Fibroblast of the aortic adventitia (primary cell): ENCODE measurements at regions not wholly inside any gene's neighbourhood (a gene's known extent, or its start where the extent isn't known, plus 50 kb on each side); places are given as distances from the start of the nearest gene placed in this dataset.

Experiments
- DNase-seq: peaks from one replicate; pipeline ENCODE4 v3.0.0-alpha.2; 2010; ENCODE audit warnings: low read depth
- H3K4me3 ChIP-seq: 2 replicates; pipeline ENCODE4 v1.5.1; 2011; ENCODE audit warnings: low read depth, mild to moderate bottlenecking, control low read depth, low read length, moderate library complexity
- TF ChIP-seq, protein P1 (sequence below): IDR thresholded peaks from 2 replicates; pipeline ENCODE4 v1.5.1; 2011; ENCODE audit warnings: mild to moderate bottlenecking, low read length, control low read depth, inconsistent platforms; ENCODE audit not compliant: insufficient read depth

DNA sequence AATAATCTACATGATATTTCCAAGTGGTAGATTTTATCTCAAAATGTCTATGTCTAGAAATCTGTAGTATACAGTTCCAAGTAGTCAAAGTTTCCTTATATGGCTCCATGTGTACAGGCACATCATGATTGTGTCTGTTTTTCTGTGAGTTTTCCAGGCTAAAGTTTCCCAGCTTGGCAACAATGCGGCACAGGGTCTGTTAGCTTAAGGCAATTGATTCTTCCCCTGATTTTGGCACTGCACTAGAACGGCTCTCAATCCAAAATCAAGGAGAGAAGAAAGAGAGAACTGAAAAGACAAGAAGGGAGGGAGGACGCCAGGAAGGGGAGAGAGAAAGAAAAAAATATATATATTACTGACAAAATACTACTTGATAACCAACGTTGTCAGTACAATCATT lies 193.9 kb upstream of the SNX7 start:
- H3K4me3 ChIP-seq: no peak overlapping the region
- DNase-seq: peak; percentile 16
- TF ChIP-seq, protein P1, sequence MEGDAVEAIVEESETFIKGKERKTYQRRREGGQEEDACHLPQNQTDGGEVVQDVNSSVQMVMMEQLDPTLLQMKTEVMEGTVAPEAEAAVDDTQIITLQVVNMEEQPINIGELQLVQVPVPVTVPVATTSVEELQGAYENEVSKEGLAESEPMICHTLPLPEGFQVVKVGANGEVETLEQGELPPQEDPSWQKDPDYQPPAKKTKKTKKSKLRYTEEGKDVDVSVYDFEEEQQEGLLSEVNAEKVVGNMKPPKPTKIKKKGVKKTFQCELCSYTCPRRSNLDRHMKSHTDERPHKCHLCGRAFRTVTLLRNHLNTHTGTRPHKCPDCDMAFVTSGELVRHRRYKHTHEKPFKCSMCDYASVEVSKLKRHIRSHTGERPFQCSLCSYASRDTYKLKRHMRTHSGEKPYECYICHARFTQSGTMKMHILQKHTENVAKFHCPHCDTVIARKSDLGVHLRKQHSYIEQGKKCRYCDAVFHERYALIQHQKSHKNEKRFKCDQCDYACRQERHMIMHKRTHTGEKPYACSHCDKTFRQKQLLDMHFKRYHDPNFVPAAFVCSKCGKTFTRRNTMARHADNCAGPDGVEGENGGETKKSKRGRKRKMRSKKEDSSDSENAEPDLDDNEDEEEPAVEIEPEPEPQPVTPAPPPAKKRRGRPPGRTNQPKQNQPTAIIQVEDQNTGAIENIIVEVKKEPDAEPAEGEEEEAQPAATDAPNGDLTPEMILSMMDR: no peak

DNA sequence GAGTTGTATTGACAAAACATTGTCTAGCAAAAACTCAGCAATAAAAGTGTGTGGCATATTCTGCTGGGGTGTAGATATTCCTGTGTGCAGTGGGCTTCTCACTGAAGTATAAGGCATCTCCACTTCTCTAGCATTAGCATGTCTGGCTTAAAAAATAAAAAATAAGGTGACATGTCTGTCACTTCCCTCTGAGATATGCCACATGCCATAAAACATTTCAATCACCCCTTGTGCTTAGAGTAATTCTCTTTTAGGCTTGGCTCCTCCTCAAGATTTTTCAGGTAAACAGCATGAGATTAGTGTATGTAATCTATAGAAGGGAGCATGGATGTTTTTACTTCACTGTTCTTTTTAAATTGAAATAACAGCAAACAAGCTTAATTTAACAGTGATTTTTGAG lies 194.4 kb upstream of the SNX7 start:
- no peak overlapping the region for H3K4me3 ChIP-seq
- TF ChIP-seq, protein P1: no peak
- no peak for DNase-seq

DNA sequence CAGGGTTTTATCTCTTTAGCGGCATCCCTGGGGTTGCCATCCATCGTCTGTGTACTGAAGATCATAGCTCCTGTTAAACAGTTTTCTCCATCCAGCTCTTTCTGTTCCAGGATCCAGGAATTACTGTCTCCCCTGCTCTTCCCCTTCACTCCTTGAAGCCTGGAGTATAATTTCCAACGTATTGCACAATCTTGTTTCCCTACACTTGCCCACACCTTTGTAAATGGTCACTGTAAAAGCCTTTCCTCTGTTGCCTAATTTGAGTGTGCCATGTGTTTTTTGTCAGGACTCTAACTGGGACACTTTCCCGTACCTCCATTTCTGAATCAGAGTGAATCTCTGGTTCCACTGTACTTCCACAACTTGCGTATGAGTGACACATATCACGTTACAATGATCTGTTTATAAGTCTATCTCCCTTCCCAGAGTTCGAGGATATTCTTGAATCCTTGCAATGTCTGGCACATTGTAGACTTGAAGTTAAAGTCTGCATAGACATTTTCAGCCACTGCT lies 199.6 kb upstream of the SNX7 start:
- no peak overlapping the region for H3K4me3 ChIP-seq
- TF ChIP-seq, protein P1: no peak
- no peak for DNase-seq

DNA sequence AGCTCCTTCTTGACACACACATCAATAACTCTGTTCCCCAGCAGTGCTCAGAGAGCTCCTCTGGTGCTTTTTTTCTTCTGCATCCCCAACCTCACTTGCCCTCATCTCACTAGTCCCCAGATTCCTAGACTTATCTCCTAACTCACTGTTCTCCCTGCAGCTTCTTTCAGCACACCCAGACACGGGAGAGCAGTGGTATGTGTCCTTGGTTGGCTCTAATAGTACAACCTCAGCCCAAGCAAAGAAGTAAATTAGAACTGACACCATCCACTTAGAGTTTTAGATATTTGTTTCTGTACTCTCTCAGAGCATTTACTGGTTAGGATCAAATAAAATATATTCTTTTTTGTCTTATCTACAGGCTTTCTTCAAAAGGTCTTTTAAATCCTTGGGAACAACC lies 201.4 kb upstream of the SNX7 start:
- TF ChIP-seq, protein P1: no peak
- H3K4me3 ChIP-seq: no peak overlapping the region
- DNase-seq: no peak

DNA sequence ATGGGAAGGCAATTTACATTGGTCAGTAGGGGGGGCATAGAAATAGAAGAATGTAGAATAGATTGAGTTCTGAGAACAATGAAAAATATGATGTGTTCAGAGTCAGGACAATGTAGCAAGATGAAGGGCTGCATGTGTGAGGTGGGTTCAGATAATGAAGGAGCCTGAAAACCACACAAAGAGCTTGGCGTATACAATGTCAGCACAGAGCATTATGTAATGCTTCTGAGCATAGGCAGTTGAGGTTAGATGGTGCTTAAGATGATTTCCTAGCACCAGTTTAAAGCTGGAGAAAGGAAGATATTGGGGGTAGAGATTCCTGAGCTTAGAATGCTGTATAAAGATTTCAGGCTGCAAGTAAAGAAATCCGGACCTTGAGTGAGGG lies 202.0 kb upstream of the SNX7 start:
- no peak overlapping the region for H3K4me3 ChIP-seq
- TF ChIP-seq, protein P1: no peak
- DNase-seq: no peak

DNA sequence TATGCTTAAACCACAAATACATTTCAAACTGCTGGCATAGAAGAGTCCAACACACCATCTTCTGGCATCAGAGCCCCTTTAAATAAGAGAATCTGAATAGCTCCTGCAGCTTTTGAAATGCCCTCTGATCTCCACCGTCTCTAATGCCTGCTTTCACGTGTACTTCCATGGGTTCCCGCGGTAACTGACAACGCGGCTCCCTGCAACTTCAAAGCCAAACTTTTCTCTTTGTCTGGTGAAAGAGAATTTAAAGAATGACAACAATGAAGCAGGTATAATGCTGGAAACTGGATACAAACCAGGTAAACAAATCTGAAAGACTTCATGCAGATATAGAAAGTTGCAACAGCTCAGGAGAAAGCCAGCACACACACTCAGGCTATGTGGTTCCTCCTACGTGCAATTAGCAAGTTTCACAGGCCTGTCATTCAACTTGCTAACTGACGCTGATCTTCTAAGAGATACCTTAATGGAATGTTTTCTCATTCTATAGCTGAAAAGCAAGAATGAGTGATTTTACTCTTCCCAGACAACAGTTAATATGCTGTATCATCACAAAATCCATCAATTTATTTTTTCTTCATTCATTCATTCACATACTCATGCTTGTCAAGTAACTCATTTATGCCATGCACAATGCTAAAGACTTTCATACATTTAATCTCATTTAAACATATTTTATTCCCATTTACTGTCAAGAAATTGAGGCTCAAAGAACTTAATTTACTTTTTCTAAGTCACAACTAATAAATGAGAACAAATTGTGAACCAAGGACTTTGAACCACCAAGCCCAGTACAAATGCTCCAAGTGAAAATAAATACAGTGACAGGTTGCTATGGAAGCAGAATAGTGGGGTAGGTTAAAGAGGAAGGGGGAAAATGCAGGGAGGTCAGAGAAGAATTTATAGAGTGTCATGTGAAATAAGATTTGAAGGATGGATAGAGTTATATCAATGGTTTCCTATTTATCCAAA lies 202.7 kb upstream of the SNX7 start:
- TF ChIP-seq, protein P1: no peak
- no peak for DNase-seq
- H3K4me3 ChIP-seq: no peak overlapping the region

DNA sequence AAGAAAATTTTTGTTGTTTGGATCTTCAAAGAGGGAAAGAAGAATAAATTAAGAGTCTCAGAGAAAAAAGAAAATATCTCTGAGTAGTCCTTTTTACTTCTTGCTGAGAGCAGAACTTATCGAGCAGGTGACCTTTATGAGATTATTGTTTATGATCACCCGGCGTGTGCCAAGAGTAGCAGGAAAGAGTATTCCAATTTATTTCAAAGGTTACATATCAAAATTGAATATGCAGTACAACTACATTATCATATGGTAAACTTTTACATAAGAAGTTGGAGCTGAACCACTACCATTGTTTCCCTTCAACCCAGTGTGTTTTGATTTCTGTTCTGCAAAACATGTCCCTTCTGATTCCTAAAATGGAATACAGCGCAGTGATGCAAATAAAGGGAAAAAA lies 204.3 kb upstream of the SNX7 start:
- no peak for DNase-seq
- TF ChIP-seq, protein P1: no peak
- no peak overlapping the region for H3K4me3 ChIP-seq
